ENCODE measurements at regions not wholly inside any gene's neighbourhood (a gene's known extent, or its start where the extent isn't known, plus 50 kb on each side); places are given as distances from the start of the nearest gene placed in this dataset.

- Histone ChIP-seq H3K56ac (ENCODE audit: insufficient read length, low read depth, low read length) (no peak overlapping the region), H3K4me2 (ENCODE audit: insufficient read depth, insufficient read length, low read length) (no peak overlapping the region), H3K18ac (ENCODE audit: insufficient read length, low read depth, low read length) (no peak overlapping the region), H3K9ac (ENCODE audit: extremely low read depth, insufficient read length, low read length) (no peak overlapping the region), H3K79me1 (ENCODE audit: insufficient read depth, low read depth, low read length, poor library complexity, severe bottlenecking) (no peaks in the 10 kb centered on the region), H3K27me3 (ENCODE audit: insufficient read depth, low read length) (no peaks in the 10 kb centered on the region), H3K23ac (ENCODE audit: insufficient read length, low read depth, low read length) (no peak overlapping the region), H3K27ac (ENCODE audit: insufficient read length, low read depth, low read length) (no peak overlapping the region), H4K20me1 (ENCODE audit: control insufficient read depth, insufficient read depth, insufficient read length) (no peaks in the 10 kb centered on the region), H2BK15ac (ENCODE audit: low read depth, low read length) (no peak overlapping the region), H3K9me3 (ENCODE audit: control insufficient read depth, low read depth, low read length) (no peaks in the 10 kb centered on the region), H2AK5ac (ENCODE audit: insufficient read length, low read length) (no peak overlapping the region), H3K79me2 (ENCODE audit: insufficient read depth, low read length) (no peaks in the 10 kb centered on the region), H3K23me2 (ENCODE audit: insufficient read length, low read depth, low read length, poor library complexity, severe bottlenecking) (no peaks in the 10 kb centered on the region), H3K4me1 (ENCODE audit: insufficient read depth, low read length) (no peaks in the 10 kb centered on the region), H3K14ac (ENCODE audit: insufficient read depth, low read length) (no peak overlapping the region), H3T11ph (ENCODE audit: low read length) (no peak overlapping the region), H2BK5ac (ENCODE audit: insufficient read length, low read length) (no peak overlapping the region), H2BK20ac (ENCODE audit: low read depth, low read length, poor library complexity, severe bottlenecking) (no peak overlapping the region), H4K5ac (ENCODE audit: insufficient read length, low read depth, low read length) (no peak overlapping the region), H2BK12ac (ENCODE audit: insufficient read length, low read depth, low read length) (no peak overlapping the region), H4K91ac (ENCODE audit: insufficient read length, low read depth, low read length) (no peak overlapping the region), H4K8ac (replicated peaks; ENCODE audit: insufficient read length, low read depth, low read length) (no peak overlapping the region), H3K4ac (ENCODE audit: low read depth, low read length) (no peak overlapping the region), H2BK120ac (ENCODE audit: low read depth, low read length, poor library complexity, severe bottlenecking) (no peak overlapping the region), H2AFZ (ENCODE audit: low read length) (no peak overlapping the region)
- no peak for DNase-seq
- peaks cover 33 to 40% of the 10 kb centered on the region in 2 experiments for H3K9me3 Mint-ChIP-seq
- no CpG with 5 or more reads among the region's 1 CpG for WGBS (ENCODE audit: extremely low coverage, insufficient read length, low lambda C conversion rate)
- no peak overlapping the region for H3K4me3 Mint-ChIP-seq
- TF ChIP-seq CTCF (conservative IDR thresholded peaks at IDR 0.05): no peak
- no peaks in the 10 kb centered on the region for H3K4me1 Mint-ChIP-seq
- H3K36me3 Mint-ChIP-seq (ENCODE audit: insufficient read depth in 1 of 3, low read depth in 3 of 3): peaks cover 28 to 38% (median 33%) of the 10 kb centered on the region in 3 experiments
- no peaks in the 10 kb centered on the region; the same call in 1 of the 2 replicates for H3K27me3 Mint-ChIP-seq (ENCODE audit: low read depth)
- H3K27ac Mint-ChIP-seq: no peak overlapping the region
Observed at GRCh38 chr5:123735384-123735783, 223.4 kb downstream of the CSNK1G3 start.
